NCI-H82 treated with DMSO at 0.1 percent for 48 hours (cell line): ENCODE measurements at regions not wholly inside any gene's neighbourhood (a gene's known extent, or its start where the extent isn't known, plus 50 kb on each side); places are given as distances from the start of the nearest gene placed in this dataset.
"Not testable (repeated sequence)": the region's sequence is repeated elsewhere in the genome, so short reads cannot be mapped to it uniquely, and the experiment has no call there.

Source experiments
- DNase-seq: peaks from one replicate; lab custom pipeline; 2025; ENCODE audit not compliant: unreplicated experiment; lab: John Stamatoyannopoulos, UW

DNA sequence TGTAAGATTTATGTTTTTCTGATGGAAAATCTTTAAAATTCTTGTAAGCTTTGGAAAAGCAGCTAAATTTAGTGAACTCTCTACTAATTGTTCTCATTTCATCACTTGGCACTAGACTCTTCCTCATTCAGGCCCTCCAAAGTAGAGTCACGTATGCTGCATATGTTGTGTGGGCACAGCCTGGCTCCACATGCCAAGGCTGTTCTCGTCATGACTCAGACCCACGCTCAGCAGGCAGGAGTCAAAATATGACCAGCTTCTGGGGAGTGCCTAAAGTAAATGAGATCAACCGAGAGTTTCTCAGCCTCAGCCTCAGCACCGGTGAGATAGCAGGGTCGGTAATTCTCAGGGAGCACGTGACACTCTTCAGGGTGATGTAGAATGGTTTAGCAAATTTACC lies 1672.9 kb downstream of the REEP3 start:
- DNase-seq = no peak

- DNase-seq = no peak
Observed at GRCh38 chr10:65194555-65194954, 1673.4 kb downstream of the REEP3 start.

DNA sequence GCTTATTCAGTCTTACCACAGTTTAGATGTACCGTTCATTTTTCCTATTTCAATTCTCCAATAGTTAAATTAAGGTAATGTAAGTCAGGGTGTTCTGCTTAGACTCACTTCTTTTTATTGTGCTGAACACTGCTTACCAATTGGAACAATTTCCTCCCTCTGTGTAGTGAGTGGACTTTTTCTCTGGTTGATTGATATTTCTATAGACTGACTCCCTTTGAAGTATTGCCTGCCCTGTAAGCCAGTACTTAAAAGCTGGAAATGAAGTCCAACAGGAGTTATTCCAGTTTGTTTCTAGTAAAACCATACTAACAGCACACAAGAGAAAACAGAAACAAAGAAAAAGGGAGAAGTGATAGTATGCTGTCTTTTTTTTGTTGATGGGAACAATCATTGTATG lies 1674.9 kb downstream of the REEP3 start:
- DNase-seq = no peak

- no peak for DNase-seq
Observed at GRCh38 chr10:65197935-65198334, 1676.7 kb downstream of the REEP3 start.

DNA sequence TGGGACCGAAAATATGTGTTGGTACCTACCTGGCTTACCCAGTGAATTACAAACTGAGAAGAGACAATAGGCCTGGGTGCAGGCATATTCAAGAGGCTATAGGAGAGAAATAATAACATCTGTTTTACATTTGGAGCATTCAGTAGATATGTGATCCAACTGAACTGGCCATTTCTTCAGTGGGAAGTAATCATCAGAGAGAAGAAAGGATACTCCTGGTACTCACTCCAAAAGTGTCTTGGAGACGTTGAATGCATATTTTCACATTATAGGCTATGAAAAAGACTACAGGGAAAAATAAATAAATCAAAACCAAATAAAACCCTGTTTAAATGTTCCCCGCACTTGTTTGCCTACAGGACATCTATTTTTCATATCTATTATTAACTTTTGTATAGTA lies 1680.3 kb downstream of the REEP3 start:
- DNase-seq = no peak

- no peak for DNase-seq
Observed at GRCh38 chr10:65204999-65205398, 1683.8 kb downstream of the REEP3 start.

GRCh38 chr10:65213170-65213569 lies 1692.0 kb downstream of the REEP3 start:
- DNase-seq = no peak

DNA sequence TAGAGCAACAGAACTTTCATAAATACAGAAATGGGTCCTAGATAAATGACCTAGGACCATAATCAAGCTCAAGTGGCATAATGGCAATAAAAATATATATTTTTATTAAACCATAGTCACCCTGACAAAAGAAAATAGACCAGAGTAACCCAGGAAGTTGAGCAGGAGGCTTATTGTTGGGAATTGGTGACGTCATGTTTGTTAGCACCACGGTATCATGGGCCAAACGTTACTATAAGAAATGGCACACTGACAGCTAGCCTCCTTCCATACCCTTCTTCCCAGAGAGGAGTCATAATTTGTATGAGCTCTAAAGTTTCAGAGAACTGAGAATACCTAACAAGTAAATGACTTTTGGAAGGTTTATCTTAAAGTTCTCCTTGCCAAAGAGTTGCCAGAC lies 1698.2 kb downstream of the REEP3 start:
- DNase-seq = no peak

DNA sequence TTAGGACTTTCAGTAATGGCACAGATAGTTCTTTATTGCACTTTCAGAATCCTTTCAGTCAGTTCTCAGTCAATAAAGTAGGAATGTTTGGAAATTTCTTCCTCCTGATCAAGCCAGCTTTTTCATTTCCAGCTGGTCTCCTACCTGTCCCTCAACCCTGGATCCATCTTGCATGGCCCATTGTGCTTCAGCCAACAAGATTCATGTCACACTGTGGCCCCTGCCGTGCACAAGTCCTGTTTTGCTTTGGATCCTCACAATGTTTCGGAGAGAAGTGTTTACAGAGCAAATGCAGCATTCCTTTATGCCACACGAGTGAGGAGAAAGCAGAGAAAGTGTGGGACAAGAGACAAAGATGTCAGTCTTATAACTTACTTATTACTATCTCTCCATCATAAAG lies 1694.7 kb upstream of the LRRTM3 start:
- DNase-seq = no peak

- DNase-seq = no peak
Observed at GRCh38 chr10:65234261-65234660, 1691.6 kb upstream of the LRRTM3 start.

GRCh38 chr10:65235266-65235665 lies 1690.6 kb upstream of the LRRTM3 start:
- DNase-seq = no peak

DNA sequence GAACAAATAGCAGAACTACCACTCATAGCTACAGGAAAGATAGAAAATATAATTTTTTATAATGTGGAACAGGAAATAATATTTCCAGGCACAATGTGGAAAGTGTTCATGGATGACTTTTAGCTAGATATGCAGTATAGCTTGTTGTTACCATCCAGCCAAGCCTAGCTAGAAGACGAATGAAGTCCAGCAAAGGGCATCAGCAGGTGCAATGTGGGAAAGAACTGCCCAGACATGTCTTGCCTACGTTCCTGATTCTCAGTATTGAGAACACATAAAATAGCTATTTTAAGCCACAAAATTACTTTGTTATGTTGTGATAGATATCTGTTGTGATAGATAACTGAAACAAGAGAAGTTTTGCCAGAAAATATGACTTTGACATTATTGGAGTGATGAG lies 1690.0 kb upstream of the LRRTM3 start:
- DNase-seq = no peak

GRCh38 chr10:65265451-65265954 lies 1660.3 kb upstream of the LRRTM3 start:
- no peak for DNase-seq

- DNase-seq = not testable (repeated sequence)
Observed at GRCh38 chr10:65269551-65269950, 1656.3 kb upstream of the LRRTM3 start.

DNA sequence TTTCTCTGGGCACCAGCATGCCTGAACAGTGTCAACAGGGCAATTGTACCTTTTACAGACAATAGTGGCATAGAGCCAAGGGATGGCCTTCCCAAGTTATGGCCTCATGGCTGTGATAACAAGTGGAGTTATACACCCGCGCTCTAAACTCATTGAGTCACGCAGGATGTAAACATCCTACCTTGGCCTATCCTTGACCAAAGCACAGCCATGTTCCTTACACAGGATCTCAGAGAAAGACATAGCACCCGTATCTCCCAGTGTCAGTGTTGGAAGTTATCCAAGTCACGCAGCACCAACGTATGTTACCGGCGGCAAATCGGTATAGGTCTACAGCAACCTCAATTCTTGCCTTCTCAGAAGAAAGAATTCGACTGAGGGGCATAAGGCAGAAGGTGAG lies 1654.9 kb upstream of the LRRTM3 start:
- DNase-seq = no peak

DNA sequence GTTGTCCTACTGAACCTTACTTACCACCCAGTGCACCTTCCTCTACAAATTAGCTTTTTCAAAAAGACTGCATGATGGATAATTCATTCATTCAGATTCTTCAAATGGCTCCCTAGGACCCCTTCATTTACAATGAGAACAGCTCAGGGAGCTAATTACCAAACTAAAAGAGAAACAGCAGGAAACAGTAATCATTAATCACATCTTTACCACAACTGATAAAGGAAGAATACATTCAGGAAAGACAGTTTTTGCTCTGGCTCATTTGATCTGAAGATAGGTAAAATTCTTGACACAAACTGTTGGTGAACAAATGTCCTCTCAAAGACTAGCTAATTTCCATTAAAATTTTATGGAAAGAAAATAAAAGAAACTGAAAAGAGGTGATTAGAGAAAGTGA lies 1652.7 kb upstream of the LRRTM3 start:
- no peak for DNase-seq

DNA sequence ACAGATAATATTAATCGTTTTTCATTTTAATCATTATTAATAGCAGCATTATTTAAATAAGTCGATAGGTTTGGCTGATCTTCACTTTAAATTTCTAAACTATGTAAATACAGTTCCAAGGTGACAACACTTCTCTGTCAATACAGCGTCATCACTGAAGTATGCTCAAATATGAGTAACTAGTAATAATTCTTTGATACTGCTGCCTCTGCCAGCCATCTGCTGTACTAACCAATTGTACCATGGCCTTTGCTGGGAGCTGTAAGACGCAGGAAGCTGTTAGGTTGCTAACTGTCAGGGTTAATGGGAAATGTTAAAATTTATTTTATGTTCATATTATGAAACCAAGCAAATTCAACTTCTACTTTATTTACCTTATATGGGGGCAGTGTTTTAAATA lies 1650.5 kb upstream of the LRRTM3 start:
- no peak for DNase-seq

DNA sequence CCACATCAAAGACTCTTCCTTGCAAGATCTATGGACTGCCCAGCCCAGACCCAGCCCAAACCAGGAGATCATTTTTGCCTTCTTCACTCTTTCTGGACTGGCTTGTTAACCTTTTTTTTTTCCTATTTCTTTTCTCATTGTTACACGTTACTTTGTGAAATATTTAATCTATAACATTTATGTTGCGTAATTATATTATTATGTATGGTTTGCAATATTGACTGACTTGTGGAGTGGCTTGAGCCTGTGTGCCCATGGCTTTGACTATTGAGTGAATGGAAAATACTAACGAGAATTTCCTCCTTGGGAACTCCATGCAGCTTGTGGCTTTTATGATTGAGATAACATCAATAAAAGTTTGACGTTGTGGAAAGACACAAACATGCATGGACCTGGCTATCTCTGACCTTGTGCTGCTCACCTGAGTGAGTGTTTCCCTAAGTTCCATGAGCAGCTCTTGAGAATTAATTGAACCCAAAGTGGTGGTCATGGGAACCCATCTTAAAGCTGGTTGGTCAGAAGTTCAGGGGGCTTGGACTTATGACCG lies 1641.3 kb upstream of the LRRTM3 start:
- DNase-seq = no peak

DNA sequence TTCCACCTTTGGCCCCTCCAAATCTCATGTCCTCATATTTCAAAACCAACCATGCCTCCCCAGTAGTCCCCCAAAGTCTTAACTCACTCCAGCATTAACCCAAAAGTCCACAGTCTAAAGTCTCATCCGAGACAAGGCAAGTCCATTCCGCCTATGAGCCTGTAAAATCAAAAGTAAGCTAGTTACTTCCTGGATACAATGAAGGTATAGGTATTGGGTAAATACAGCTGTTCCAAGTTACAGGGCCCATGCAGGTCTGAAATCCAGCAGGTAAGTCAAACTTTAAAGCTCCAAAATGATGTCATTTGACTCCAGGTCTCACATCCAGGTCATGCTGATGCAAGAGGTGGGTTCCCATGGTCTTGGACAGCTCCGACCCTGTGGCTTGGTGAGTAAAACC lies 1640.1 kb upstream of the LRRTM3 start:
- DNase-seq = not testable (repeated sequence)

DNA sequence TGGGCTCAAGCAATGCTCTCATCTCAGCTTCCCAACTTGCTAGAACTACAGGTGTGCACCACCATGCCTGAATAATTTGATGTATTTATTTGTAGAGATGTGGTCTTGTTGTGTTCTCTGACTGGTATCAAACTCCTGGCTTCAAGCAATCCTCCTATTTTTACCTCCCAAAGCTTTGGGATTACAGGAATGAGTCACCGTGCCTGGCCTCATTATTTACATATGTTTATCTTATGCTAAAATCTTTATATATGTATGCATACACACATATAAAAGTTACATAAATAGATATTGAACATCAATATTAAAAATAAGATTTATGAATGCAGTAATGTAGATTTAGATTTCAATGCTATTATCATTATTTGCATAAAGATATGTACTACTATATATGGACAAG lies 1634.5 kb upstream of the LRRTM3 start:
- no peak for DNase-seq

DNA sequence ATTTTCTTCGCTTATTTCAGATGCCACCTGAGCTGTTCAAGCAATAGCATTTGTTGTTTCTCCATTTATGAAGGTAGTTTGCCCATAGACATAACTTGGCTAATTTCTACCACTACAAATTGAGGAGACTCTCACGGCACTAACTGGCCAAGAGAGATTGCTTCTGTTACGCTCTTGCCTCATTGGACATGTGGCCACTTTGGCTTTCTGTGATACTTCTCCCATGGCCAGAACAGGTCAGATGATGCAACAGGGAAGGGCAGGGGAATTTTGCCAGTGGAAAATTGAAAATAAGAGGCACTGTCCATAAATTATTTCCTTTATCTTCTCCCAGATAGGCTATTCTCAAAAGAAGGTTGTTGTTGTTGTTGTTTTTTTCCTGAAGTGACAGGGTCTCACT lies 1633.3 kb upstream of the LRRTM3 start:
- DNase-seq = no peak

DNA sequence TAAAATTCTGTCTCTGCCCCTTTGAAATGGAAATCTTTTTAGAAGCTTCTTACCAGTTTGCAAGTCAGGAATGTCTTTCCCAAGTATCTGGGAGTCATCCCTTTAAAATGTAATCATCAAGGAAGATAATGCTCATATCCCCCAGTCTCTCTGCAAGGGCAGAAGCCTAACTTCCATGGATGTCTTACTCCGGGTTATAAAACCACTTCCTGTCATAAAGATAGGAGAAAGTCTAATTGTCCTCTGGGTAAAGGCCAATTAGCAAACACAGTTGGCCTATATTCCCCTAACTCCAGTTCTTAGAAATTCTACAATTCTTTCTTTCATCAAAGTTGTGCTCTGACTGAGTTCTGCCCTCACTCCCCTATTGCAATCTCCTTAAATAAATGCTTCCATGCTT lies 1631.5 kb upstream of the LRRTM3 start:
- no peak for DNase-seq

GRCh38 chr10:65301181-65301580 lies 1624.7 kb upstream of the LRRTM3 start:
- no peak for DNase-seq

DNA sequence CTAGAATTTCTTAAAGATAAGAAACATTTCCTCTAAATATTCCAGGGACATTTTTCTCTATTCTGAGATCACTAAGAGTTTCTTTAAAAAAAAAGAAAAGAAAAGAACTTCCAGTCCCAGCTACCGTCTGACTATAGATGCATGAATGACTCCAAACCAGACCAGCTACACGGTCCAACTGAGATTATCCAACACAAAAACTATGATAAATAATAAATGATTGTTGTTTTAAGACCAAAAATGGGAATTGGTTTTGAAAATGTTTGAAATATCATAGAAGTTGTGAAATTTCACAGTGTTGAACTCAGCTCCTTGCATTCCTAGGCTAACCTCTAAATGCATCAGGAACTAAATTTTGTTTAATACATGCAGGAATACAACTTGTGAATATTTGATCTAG lies 1619.6 kb upstream of the LRRTM3 start:
- no peak for DNase-seq
